ENCODE measurements at regions not wholly inside any gene's neighbourhood (a gene's known extent, or its start where the extent isn't known, plus 50 kb on each side); places are given as distances from the start of the nearest gene placed in this dataset.

DNA sequence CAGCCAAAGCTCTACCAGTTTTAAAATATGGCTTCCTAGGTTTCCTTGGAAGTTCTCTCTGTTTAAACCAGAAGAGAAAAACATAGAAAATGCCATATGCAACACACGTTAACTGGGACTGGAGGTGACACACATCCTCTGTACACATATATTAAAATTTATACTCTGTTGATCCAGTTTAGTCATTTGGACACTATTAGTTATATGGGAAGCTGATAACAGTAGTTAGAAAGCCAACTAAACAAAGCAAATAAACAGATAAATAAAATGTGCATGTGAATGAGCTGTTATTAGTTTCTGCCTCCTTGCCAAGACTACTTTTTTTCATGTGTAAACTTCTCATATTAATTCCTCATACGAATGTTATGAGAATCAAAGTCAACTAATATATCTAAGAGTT is 1249.2 kb upstream of the CDH6 start:
- Histone ChIP-seq H3K9me3 (ENCODE audit: control insufficient read depth, insufficient read depth, low read length) (no peaks in the 10 kb centered on the region), H3K36me3 (ENCODE audit: control insufficient read depth, insufficient read depth, low read length) (no peaks in the 10 kb centered on the region), H3K4me1 (ENCODE audit: control insufficient read depth, insufficient read depth, low read length) (no peaks in the 10 kb centered on the region), H3K27me3 (ENCODE audit: control insufficient read depth, insufficient read depth, low read length) (no peaks in the 10 kb centered on the region), H3K4me3 (ENCODE audit: low read length) (no peak overlapping the region), H3K27ac (ENCODE audit: low read length) (no peak overlapping the region)
- no peaks in the 10 kb centered on the region for H3K27me3 Mint-ChIP-seq (ENCODE audit: low read depth in 2 of 2)
- no peaks in the 10 kb centered on the region for H3K36me3 Mint-ChIP-seq
- H3K4me1 Mint-ChIP-seq = no peaks in the 10 kb centered on the region
- H3K4me3 Mint-ChIP-seq = no peak overlapping the region
- ATAC-seq (no peak), DNase-seq (no peak)
- TF ChIP-seq, protein P1, sequence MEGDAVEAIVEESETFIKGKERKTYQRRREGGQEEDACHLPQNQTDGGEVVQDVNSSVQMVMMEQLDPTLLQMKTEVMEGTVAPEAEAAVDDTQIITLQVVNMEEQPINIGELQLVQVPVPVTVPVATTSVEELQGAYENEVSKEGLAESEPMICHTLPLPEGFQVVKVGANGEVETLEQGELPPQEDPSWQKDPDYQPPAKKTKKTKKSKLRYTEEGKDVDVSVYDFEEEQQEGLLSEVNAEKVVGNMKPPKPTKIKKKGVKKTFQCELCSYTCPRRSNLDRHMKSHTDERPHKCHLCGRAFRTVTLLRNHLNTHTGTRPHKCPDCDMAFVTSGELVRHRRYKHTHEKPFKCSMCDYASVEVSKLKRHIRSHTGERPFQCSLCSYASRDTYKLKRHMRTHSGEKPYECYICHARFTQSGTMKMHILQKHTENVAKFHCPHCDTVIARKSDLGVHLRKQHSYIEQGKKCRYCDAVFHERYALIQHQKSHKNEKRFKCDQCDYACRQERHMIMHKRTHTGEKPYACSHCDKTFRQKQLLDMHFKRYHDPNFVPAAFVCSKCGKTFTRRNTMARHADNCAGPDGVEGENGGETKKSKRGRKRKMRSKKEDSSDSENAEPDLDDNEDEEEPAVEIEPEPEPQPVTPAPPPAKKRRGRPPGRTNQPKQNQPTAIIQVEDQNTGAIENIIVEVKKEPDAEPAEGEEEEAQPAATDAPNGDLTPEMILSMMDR (IDR thresholded peaks at IDR 0.05) = no peak
- 86% methylated on average over 1 of the region's 2 CpGs for WGBS (ENCODE audit: insufficient coverage)
- peaks cover 5 to 14% of the 10 kb centered on the region in 2 donors for H3K9me3 Mint-ChIP-seq
- intact Hi-C loops (cut with micrococcal nuclease) = no loop called here
- no peak overlapping the region for H3K27ac Mint-ChIP-seq

DNA sequence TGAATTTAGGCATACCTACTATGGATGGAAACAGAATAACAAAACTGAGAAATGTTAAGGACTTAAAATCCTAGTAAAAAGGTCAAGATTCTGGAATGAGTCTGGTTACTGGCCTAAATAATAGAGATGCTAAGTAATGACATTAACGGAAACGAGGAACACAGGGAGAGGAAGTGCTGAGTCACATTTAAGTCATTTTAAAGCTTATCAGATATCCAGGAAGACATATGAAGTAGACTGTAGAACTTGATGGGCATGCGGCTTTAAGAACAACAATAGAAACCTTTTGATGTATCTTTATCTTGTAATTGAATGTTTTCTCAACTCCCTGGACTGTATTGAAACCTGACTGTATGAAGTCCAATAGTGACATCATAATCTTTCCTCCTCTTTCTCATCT is 1251.4 kb upstream of the CDH6 start:
- intact Hi-C loops (cut with micrococcal nuclease) = no loop called here
- no peaks in the 10 kb centered on the region for H3K4me1 ChIP-seq (ENCODE audit: control insufficient read depth, insufficient read depth, low read length)
- 75% methylated on average over 3 of the region's 3 CpGs for WGBS (ENCODE audit: insufficient coverage)
- TF ChIP-seq, protein P1 (IDR thresholded peaks at IDR 0.05) = no peak
- no peak overlapping the region for H3K27ac Mint-ChIP-seq
- no peaks in the 10 kb centered on the region for H3K36me3 ChIP-seq (ENCODE audit: control insufficient read depth, insufficient read depth, low read length)
- no peak overlapping the region for H3K4me3 Mint-ChIP-seq
- no peaks in the 10 kb centered on the region for H3K27me3 Mint-ChIP-seq (ENCODE audit: low read depth in 2 of 2)
- DNase-seq (no peak), ATAC-seq (no peak)
- no peaks in the 10 kb centered on the region for H3K4me1 Mint-ChIP-seq
- H3K36me3 Mint-ChIP-seq = no peaks in the 10 kb centered on the region
- H3K27ac ChIP-seq (ENCODE audit: low read length) = no peak overlapping the region
- no peaks in the 10 kb centered on the region for H3K9me3 ChIP-seq (ENCODE audit: control insufficient read depth, insufficient read depth, low read length)
- H3K27me3 ChIP-seq (ENCODE audit: control insufficient read depth, insufficient read depth, low read length) = no peaks in the 10 kb centered on the region
- peaks cover 5 to 14% of the 10 kb centered on the region in 2 donors for H3K9me3 Mint-ChIP-seq
- H3K4me3 ChIP-seq (ENCODE audit: low read length) = no peak overlapping the region

DNA sequence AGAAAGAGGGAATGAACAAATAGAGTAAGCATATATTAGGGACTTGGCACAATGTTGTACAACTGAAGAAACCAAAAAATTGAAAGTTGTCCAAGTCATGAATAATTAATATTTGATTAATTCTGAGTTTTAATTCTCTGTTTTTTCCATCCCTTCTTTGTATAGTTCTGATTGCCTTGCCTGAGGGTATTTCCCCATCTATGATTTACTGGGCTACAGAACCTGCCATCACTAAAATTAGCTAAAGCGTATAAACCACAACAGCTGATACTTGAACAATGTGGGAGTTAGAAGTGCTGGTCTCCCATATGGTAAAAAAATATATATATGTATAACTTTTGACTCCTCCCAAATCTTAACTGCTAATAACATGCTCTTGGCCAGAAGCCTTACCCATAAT is 1253.5 kb upstream of the CDH6 start:
- no peaks in the 10 kb centered on the region for H3K27me3 Mint-ChIP-seq (ENCODE audit: low read depth in 2 of 2)
- H3K9me3 Mint-ChIP-seq = peaks cover 5 to 15% of the 10 kb centered on the region in 2 donors
- H3K4me3 Mint-ChIP-seq = no peak overlapping the region
- Histone ChIP-seq H3K36me3 (ENCODE audit: control insufficient read depth, insufficient read depth, low read length) (no peaks in the 10 kb centered on the region), H3K4me3 (ENCODE audit: low read length) (no peak overlapping the region), H3K9me3 (ENCODE audit: control insufficient read depth, insufficient read depth, low read length) (peaks cover 3% of the 10 kb centered on the region), H3K27me3 (ENCODE audit: control insufficient read depth, insufficient read depth, low read length) (no peaks in the 10 kb centered on the region), H3K4me1 (ENCODE audit: control insufficient read depth, insufficient read depth, low read length) (no peaks in the 10 kb centered on the region), H3K27ac (ENCODE audit: low read length) (no peak overlapping the region)
- WGBS (ENCODE audit: insufficient coverage) = no CpG with 5 or more reads among the region's 1 CpG
- DNase-seq (no peak), ATAC-seq (no peak)
- peaks cover under 1% of the 10 kb centered on the region for H3K36me3 Mint-ChIP-seq
- intact Hi-C loops (cut with micrococcal nuclease) = no loop called here
- H3K4me1 Mint-ChIP-seq = no peaks in the 10 kb centered on the region
- TF ChIP-seq, protein P1 (IDR thresholded peaks at IDR 0.05) = no peak
- no peak overlapping the region for H3K27ac Mint-ChIP-seq

DNA sequence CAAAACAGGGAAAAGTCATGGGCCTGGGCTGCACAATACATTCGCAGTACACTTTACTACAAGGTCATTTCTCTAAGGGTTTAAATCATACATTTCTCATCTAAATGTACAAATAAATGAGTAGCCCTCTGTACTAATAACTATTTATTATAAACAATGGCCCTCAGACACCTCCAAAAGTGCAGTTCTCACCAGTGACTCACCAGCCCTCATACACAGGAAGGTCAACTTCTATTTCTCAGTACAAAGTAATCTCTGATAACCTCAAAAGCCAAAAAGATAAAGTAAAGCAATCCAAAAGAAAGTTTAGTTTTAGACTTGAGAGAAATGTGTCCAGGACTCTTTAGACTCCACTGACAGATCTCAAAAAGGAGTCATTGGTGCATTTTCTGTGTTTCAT is 1258.1 kb upstream of the CDH6 start:
- Histone ChIP-seq H3K9me3 (ENCODE audit: control insufficient read depth, insufficient read depth, low read length) (peaks cover 3% of the 10 kb centered on the region), H3K4me1 (ENCODE audit: control insufficient read depth, insufficient read depth, low read length) (no peaks in the 10 kb centered on the region), H3K36me3 (ENCODE audit: control insufficient read depth, insufficient read depth, low read length) (no peaks in the 10 kb centered on the region), H3K27ac (ENCODE audit: low read length) (no peak overlapping the region), H3K27me3 (ENCODE audit: control insufficient read depth, insufficient read depth, low read length) (no peaks in the 10 kb centered on the region), H3K4me3 (ENCODE audit: low read length) (no peak overlapping the region)
- intact Hi-C loops (cut with micrococcal nuclease) = no loop called here
- Mint-ChIP-seq H3K9me3 (peaks cover 3 to 9% of the 10 kb centered on the region in 2 donors), H3K27me3 (ENCODE audit: low read depth in 2 of 2) (no peaks in the 10 kb centered on the region), H3K27ac (no peak overlapping the region), H3K36me3 (peaks cover 6% of the 10 kb centered on the region), H3K4me1 (no peaks in the 10 kb centered on the region), H3K4me3 (no peak overlapping the region)
- ATAC-seq = no peak
- DNase-seq = no peak
- TF ChIP-seq, protein P1 (IDR thresholded peaks at IDR 0.05) = no peak
- 93% methylated on average over 1 of the region's 1 CpG for WGBS (ENCODE audit: insufficient coverage)
